Left lung (tissue), 4 donors: ENCODE measurements at regions not wholly inside any gene's neighbourhood (a gene's known extent, or its start where the extent isn't known, plus 50 kb on each side); places are given as distances from the start of the nearest gene placed in this dataset.

ENCODE experiments used
- ATAC-seq: fragments of 200-7000 bp; cut with Tn5 transposase; one replicate; pipeline ENCODE4 v1.9.1; 2020; ENCODE audit warnings: moderate library complexity
- DNase-seq, 4 donors: peaks; one replicate each; pipeline ENCODE4 v3.0.0-alpha.2; 2013 to 2020
- H3K27ac ChIP-seq, 2 donors: fragments of 200-600 bp; sonication (generic) in 1 of 2; one replicate each; pipeline versions ENCODE4 v1.5.0 to v1.8.0; 2020 to 2021
- H3K27me3 ChIP-seq, 2 donors: fragments of 200-600 bp; sonication (generic) in 1 of 2; one replicate each; pipeline versions ENCODE4 v1.5.0 to v1.8.0; 2020 to 2021
- H3K36me3 ChIP-seq, 2 donors: fragments of 200-600 bp; sonication (generic) in 1 of 2; one replicate each; pipeline versions ENCODE4 v1.5.0 to v1.8.0; 2020 to 2021
- H3K4me1 ChIP-seq, 2 donors: fragments of 200-600 bp; one replicate each; pipeline ENCODE4 v1.8.0; 2021
- H3K4me3 ChIP-seq, 2 donors: fragments of 200-600 bp; sonication (generic) in 1 of 2; one replicate each; pipeline versions ENCODE4 v1.5.0 to v1.8.0; 2020 to 2021; ENCODE audit warnings: mild to moderate bottlenecking in 1 of 2
- H3K9me3 ChIP-seq, 2 donors: fragments of 200-600 bp; sonication (generic) in 1 of 2; one replicate each; pipeline versions ENCODE4 v1.5.0 to v1.8.0; 2020 to 2021
- CTCF ChIP-seq, 2 donors: fragments of 200-600 bp; sonication (generic) in 1 of 2; IDR thresholded peaks; one replicate each; pipeline versions ENCODE4 v1.5.0 to v1.8.0; 2021; ENCODE audit warnings: antibody characterized with exemption in 2 of 2
- intact Hi-C, 2 donors: fragments of 100-400 bp; cut with DNase I; formaldehyde crosslinking; loops; one replicate each; pipeline versions ENCODE4 v1.11.2 to v1.14.2; 2022
- donor health status: DM: no; HTN: yes; CAD: no.
- donor health status: DM: no; HTN: no; CAD: no.

GRCh38 chr15:81625896-81626295 is 251.9 kb upstream of the TMC3 start:
- no peak for TF ChIP-seq CTCF (IDR thresholded peaks at IDR 0.05)
- intact Hi-C loops, result no loop called here
- Histone ChIP-seq H3K4me3 (no peak overlapping the region), H3K36me3 (no peaks in the 10 kb centered on the region), H3K4me1 (no peaks in the 10 kb centered on the region), H3K9me3 (no peaks in the 10 kb centered on the region), H3K27me3 (peaks cover 0 to 11% of the 10 kb centered on the region in 2 donors), H3K27ac (no peak overlapping the region)
- no peak for ATAC-seq
- DNase-seq, result no peak

GRCh38 chr15:81619002-81619401 is 245.0 kb upstream of the TMC3 start:
- no peak overlapping the region for H3K4me3 ChIP-seq
- intact Hi-C loops, result no loop called here
- H3K27ac ChIP-seq, result no peak overlapping the region
- no peak for DNase-seq
- no peak for ATAC-seq
- TF ChIP-seq CTCF (IDR thresholded peaks at IDR 0.05), result no peak
- H3K9me3 ChIP-seq, result no peaks in the 10 kb centered on the region
- H3K36me3 ChIP-seq, result no peaks in the 10 kb centered on the region
- H3K4me1 ChIP-seq, result no peaks in the 10 kb centered on the region
- H3K27me3 ChIP-seq, result no peaks in the 10 kb centered on the region

GRCh38 chr15:81612631-81613030 is 238.6 kb upstream of the TMC3 start:
- DNase-seq (no peak), ATAC-seq (no peak)
- Histone ChIP-seq H3K36me3 (no peaks in the 10 kb centered on the region), H3K4me3 (no peak overlapping the region), H3K27me3 (no peaks in the 10 kb centered on the region), H3K9me3 (no peaks in the 10 kb centered on the region), H3K27ac (no peak overlapping the region), H3K4me1 (no peaks in the 10 kb centered on the region)
- no peak for TF ChIP-seq CTCF (IDR thresholded peaks at IDR 0.05)
- intact Hi-C loops, result no loop called here

- no peak for ATAC-seq
- no peaks in the 10 kb centered on the region for H3K4me1 ChIP-seq
Measured at GRCh38 chr15:81611679-81612078, 237.7 kb upstream of the TMC3 start.

GRCh38 chr15:81608309-81608829 is 234.4 kb upstream of the TMC3 start:
- Histone ChIP-seq H3K27me3 (no peaks in the 10 kb centered on the region), H3K27ac (no peak overlapping the region), H3K36me3 (no peaks in the 10 kb centered on the region), H3K4me1 (no peaks in the 10 kb centered on the region), H3K9me3 (no peaks in the 10 kb centered on the region), H3K4me3 (no peak overlapping the region)
- no peak for TF ChIP-seq CTCF (IDR thresholded peaks at IDR 0.05)
- ATAC-seq, result no peak
- no peak for DNase-seq
- intact Hi-C loops, result no loop called here

More at GRCh38 chr15:81611679-81612078, 237.7 kb upstream of the TMC3 start:
- Histone ChIP-seq H3K9me3 (no peaks in the 10 kb centered on the region), H3K4me3 (no peak overlapping the region), H3K36me3 (no peaks in the 10 kb centered on the region), H3K27me3 (no peaks in the 10 kb centered on the region), H3K27ac (no peak overlapping the region)
- no peak for DNase-seq
- intact Hi-C loops, result no loop called here
- TF ChIP-seq CTCF (IDR thresholded peaks at IDR 0.05), result no peak
